H9 (cell line): ENCODE measurements at regions not wholly inside any gene's neighbourhood (a gene's known extent, or its start where the extent isn't known, plus 50 kb on each side); places are given as distances from the start of the nearest gene placed in this dataset.

ENCODE experiments used
- DNase-seq: peaks from one replicate; pipeline ENCODE4 v3.0.0-alpha.2; 2017
- H2AFZ ChIP-seq: one replicate; pipeline ENCODE4 v1.6.1; 2013; ENCODE audit warnings: mild to moderate bottlenecking, low read length, control low read depth, moderate library complexity
- H2AK5ac ChIP-seq: 2 replicates; pipeline ENCODE4 v1.6.1; 2013; ENCODE audit warnings: low read length, control low read depth, mixed read lengths; ENCODE audit not compliant: insufficient read length
- H2BK120ac ChIP-seq: one replicate; pipeline ENCODE4 v1.6.1; 2013; ENCODE audit warnings: low read depth, mild to moderate bottlenecking, low read length, control low read depth, inconsistent platforms; ENCODE audit not compliant: poor library complexity, severe bottlenecking
- H2BK12ac ChIP-seq: 2 replicates; pipeline ENCODE4 v1.6.1; 2013; ENCODE audit warnings: low read length, control low read depth, mixed read lengths, low read depth; ENCODE audit not compliant: insufficient read length
- H2BK15ac ChIP-seq: 2 replicates; pipeline ENCODE4 v1.6.1; 2013; ENCODE audit warnings: low read depth, low read length, control low read depth
- H2BK20ac ChIP-seq: one replicate; pipeline ENCODE4 v1.6.1; 2013; ENCODE audit warnings: low read depth, mild to moderate bottlenecking, low read length, control low read depth, inconsistent platforms; ENCODE audit not compliant: poor library complexity, severe bottlenecking
- H2BK5ac ChIP-seq: 2 replicates; pipeline ENCODE4 v1.6.1; 2013; ENCODE audit warnings: low read length, control low read depth, mixed read lengths; ENCODE audit not compliant: insufficient read length
- H3K14ac ChIP-seq: 2 replicates; pipeline ENCODE4 v1.6.1; 2013; ENCODE audit warnings: low read length, control low read depth; ENCODE audit not compliant: insufficient read depth
- H3K18ac ChIP-seq: 2 replicates; pipeline ENCODE4 v1.6.1; 2013; ENCODE audit warnings: low read depth, mild to moderate bottlenecking, mixed read lengths, low read length, control low read depth; ENCODE audit not compliant: insufficient read length
- H3K23ac ChIP-seq: 2 replicates; pipeline ENCODE4 v1.6.1; 2013; ENCODE audit warnings: low read length, control low read depth, mixed read lengths, low read depth; ENCODE audit not compliant: insufficient read length
- H3K23me2 ChIP-seq: 2 replicates; pipeline ENCODE4 v1.6.1; 2013; ENCODE audit warnings: low read depth, mild to moderate bottlenecking, mixed read lengths, low read length, control low read depth; ENCODE audit not compliant: insufficient read length, poor library complexity, severe bottlenecking
- H3K27ac ChIP-seq: 2 replicates; pipeline ENCODE4 v1.5.1; 2013; ENCODE audit warnings: low read length, control low read depth, mixed read lengths, low read depth; ENCODE audit not compliant: insufficient read length
- H3K27me3 ChIP-seq: 2 replicates; pipeline ENCODE4 v1.6.1; 2013; ENCODE audit warnings: low read length, control low read depth, inconsistent platforms; ENCODE audit not compliant: insufficient read depth
- H3K4ac ChIP-seq: 2 replicates; pipeline ENCODE4 v1.6.1; 2013; ENCODE audit warnings: low read depth, mild to moderate bottlenecking, control low read depth, inconsistent platforms, low read length, moderate library complexity
- H3K4me1 ChIP-seq: 2 replicates; pipeline ENCODE4 v1.6.1; 2013; ENCODE audit warnings: low read length, control low read depth, inconsistent platforms; ENCODE audit not compliant: insufficient read depth
- H3K4me2 ChIP-seq: 2 replicates; pipeline ENCODE4 v1.6.1; 2013; ENCODE audit warnings: low read length, control low read depth, mixed read lengths; ENCODE audit not compliant: insufficient read length, insufficient read depth
- H3K56ac ChIP-seq: 2 replicates; pipeline ENCODE4 v1.6.1; 2013; ENCODE audit warnings: low read depth, mild to moderate bottlenecking, mixed read lengths, low read length, control low read depth; ENCODE audit not compliant: insufficient read length
- H3K79me1 ChIP-seq: 2 replicates; pipeline ENCODE4 v1.6.1; 2013; ENCODE audit warnings: low read depth, mild to moderate bottlenecking, moderate library complexity, low read length, control low read depth, inconsistent platforms; ENCODE audit not compliant: insufficient read depth, poor library complexity, severe bottlenecking
- H3K79me2 ChIP-seq: 2 replicates; pipeline ENCODE4 v1.6.1; 2013; ENCODE audit warnings: low read length, control low read depth, inconsistent platforms; ENCODE audit not compliant: insufficient read depth
- H3K9ac ChIP-seq: 2 replicates; pipeline ENCODE4 v1.6.1; 2013; ENCODE audit warnings: low read length, control low read depth, mixed read lengths; ENCODE audit not compliant: insufficient read length; ENCODE audit errors: extremely low read depth
- H3K9me3 ChIP-seq: one replicate; pipeline ENCODE4 v1.6.1; 2013; ENCODE audit warnings: low read depth, low read length, inconsistent platforms; ENCODE audit not compliant: control insufficient read depth
- H3T11ph ChIP-seq: one replicate; pipeline ENCODE4 v1.6.1; 2013; ENCODE audit warnings: mild to moderate bottlenecking, low read length, control low read depth, inconsistent platforms
- H4K20me1 ChIP-seq: one replicate; pipeline ENCODE4 v1.6.1; 2013; ENCODE audit not compliant: control insufficient read depth, insufficient read length, insufficient read depth
- H4K5ac ChIP-seq: 2 replicates; pipeline ENCODE4 v1.6.1; 2013; ENCODE audit warnings: low read depth, mild to moderate bottlenecking, mixed read lengths, low read length, control low read depth; ENCODE audit not compliant: insufficient read length
- H4K8ac ChIP-seq: replicated peaks from 2 replicates; pipeline ENCODE4 v1.6.1; 2013; ENCODE audit warnings: low read length, control low read depth, mixed read lengths, low read depth; ENCODE audit not compliant: insufficient read length
- H4K91ac ChIP-seq: 2 replicates; pipeline ENCODE4 v1.6.1; 2013; ENCODE audit warnings: low read depth, mild to moderate bottlenecking, moderate library complexity, mixed read lengths, low read length, control low read depth; ENCODE audit not compliant: insufficient read length
- H3K27ac Mint-ChIP-seq, 3 experiments: 2 replicates in 2 of 3; 3 replicates in 1 of 3; pipeline ENCODE4 v1.8.0; 2020 to 2021; ENCODE audit warnings: mixed read lengths in 3 of 3, mild to moderate bottlenecking in 1 of 3, moderate library complexity in 1 of 3
- H3K27me3 Mint-ChIP-seq: 2 replicates; pipeline ENCODE4 v1.8.0; 2021; ENCODE audit warnings: low read depth, mild to moderate bottlenecking, moderate library complexity, mixed read lengths
- H3K36me3 Mint-ChIP-seq, 3 experiments: 2 replicates in 2 of 3; 3 replicates in 1 of 3; pipeline ENCODE4 v1.8.0; 2020 to 2021; ENCODE audit warnings: low read depth in 3 of 3, mixed read lengths in 3 of 3; ENCODE audit not compliant: insufficient read depth in 1 of 3
- H3K4me1 Mint-ChIP-seq, 2 experiments: 2 replicates each; pipeline ENCODE4 v1.8.0; 2020; ENCODE audit warnings: mixed read lengths in 2 of 2
- H3K4me3 Mint-ChIP-seq, 2 experiments: 2 replicates in 1 of 2; 3 replicates in 1 of 2; pipeline ENCODE4 v1.8.0; 2020 to 2021; ENCODE audit warnings: mild to moderate bottlenecking in 2 of 2, mixed read lengths in 2 of 2, moderate library complexity in 1 of 2
- H3K9me3 Mint-ChIP-seq, 2 experiments: 2 replicates in 1 of 2; 3 replicates in 1 of 2; pipeline ENCODE4 v1.8.0; 2020; ENCODE audit warnings: mild to moderate bottlenecking in 2 of 2, mixed read lengths in 2 of 2, moderate library complexity in 1 of 2
- CTCF ChIP-seq: fragments of 200-600 bp; sonication (generic); conservative IDR thresholded peaks from 3 replicates; pipeline ENCODE4 v1.8.0; 2021; ENCODE audit warnings: antibody characterized with exemption, mild to moderate bottlenecking

- H3K79me1 ChIP-seq, result no peaks in the 10 kb centered on the region
- H3K56ac ChIP-seq, result no peak overlapping the region
- H3K4me2 ChIP-seq, result no peak overlapping the region
- no peaks in the 10 kb centered on the region for H3K79me2 ChIP-seq
- DNase-seq, result no peak
- TF ChIP-seq CTCF, result no peak
- no peak overlapping the region for H3K14ac ChIP-seq
- H2BK20ac ChIP-seq, result no peak overlapping the region
- no peak overlapping the region for H3K27ac ChIP-seq
- Mint-ChIP-seq H3K27ac (no peak overlapping the region), H3K4me1 (0 out of 4 replicates have a peak, but pooled peaks cover 0 to 6% of the 10 kb centered on the region in 2 experiments), H3K27me3 (no peaks in the 10 kb centered on the region), H3K36me3 (no peaks in the 10 kb centered on the region), H3K4me3 (no peak overlapping the region), H3K9me3 (peaks cover 5 to 9% of the 10 kb centered on the region in 2 experiments; a peak in 3 of 5 replicates)
- no peak overlapping the region for H2BK12ac ChIP-seq
- H2BK5ac ChIP-seq, result no peak overlapping the region
- no peak overlapping the region for H2AK5ac ChIP-seq
- no peak overlapping the region for H3T11ph ChIP-seq
- no peak overlapping the region for H4K5ac ChIP-seq
- no peak overlapping the region for H3K4ac ChIP-seq
- no peak overlapping the region for H2BK120ac ChIP-seq
- H4K20me1 ChIP-seq, result no peaks in the 10 kb centered on the region
- H2AFZ ChIP-seq, result no peak overlapping the region
- no peaks in the 10 kb centered on the region for H3K23me2 ChIP-seq
- H4K91ac ChIP-seq, result no peak overlapping the region
- no peak overlapping the region for H2BK15ac ChIP-seq
- H3K23ac ChIP-seq, result no peak overlapping the region
- no peaks in the 10 kb centered on the region for H3K27me3 ChIP-seq
- no peak overlapping the region for H3K18ac ChIP-seq
- H3K9ac ChIP-seq, result no peak overlapping the region
- H4K8ac ChIP-seq, result no peak overlapping the region
- H3K4me1 ChIP-seq, result no peaks in the 10 kb centered on the region
- H3K9me3 ChIP-seq, result no peaks in the 10 kb centered on the region
Measured at GRCh38 chr14:34113991-34114390, 163.1 kb upstream of the EGLN3 start.
